ENCODE measurements at regions not wholly inside any gene's neighbourhood (a gene's known extent, or its start where the extent isn't known, plus 50 kb on each side); places are given as distances from the start of the nearest gene placed in this dataset.

- no peak for TF ChIP-seq CTCF (IDR thresholded peaks at IDR 0.05)
- TF ChIP-seq, protein P1, sequence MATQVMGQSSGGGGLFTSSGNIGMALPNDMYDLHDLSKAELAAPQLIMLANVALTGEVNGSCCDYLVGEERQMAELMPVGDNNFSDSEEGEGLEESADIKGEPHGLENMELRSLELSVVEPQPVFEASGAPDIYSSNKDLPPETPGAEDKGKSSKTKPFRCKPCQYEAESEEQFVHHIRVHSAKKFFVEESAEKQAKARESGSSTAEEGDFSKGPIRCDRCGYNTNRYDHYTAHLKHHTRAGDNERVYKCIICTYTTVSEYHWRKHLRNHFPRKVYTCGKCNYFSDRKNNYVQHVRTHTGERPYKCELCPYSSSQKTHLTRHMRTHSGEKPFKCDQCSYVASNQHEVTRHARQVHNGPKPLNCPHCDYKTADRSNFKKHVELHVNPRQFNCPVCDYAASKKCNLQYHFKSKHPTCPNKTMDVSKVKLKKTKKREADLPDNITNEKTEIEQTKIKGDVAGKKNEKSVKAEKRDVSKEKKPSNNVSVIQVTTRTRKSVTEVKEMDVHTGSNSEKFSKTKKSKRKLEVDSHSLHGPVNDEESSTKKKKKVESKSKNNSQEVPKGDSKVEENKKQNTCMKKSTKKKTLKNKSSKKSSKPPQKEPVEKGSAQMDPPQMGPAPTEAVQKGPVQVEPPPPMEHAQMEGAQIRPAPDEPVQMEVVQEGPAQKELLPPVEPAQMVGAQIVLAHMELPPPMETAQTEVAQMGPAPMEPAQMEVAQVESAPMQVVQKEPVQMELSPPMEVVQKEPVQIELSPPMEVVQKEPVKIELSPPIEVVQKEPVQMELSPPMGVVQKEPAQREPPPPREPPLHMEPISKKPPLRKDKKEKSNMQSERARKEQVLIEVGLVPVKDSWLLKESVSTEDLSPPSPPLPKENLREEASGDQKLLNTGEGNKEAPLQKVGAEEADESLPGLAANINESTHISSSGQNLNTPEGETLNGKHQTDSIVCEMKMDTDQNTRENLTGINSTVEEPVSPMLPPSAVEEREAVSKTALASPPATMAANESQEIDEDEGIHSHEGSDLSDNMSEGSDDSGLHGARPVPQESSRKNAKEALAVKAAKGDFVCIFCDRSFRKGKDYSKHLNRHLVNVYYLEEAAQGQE (IDR thresholded peaks at IDR 0.05; ENCODE audit: insufficient read depth in 1 of 2, low read depth in 2 of 2, low read length in 1 of 2), result no peak
Measured at GRCh38 chr4:82071951-82072350, 301.8 kb downstream of the HNRNPD start.

Measured in Panc1 (cell line).